ENCODE measurements at regions not wholly inside any gene's neighbourhood (a gene's known extent, or its start where the extent isn't known, plus 50 kb on each side); places are given as distances from the start of the nearest gene placed in this dataset.
"Not testable (repeated sequence)": the region's sequence is repeated elsewhere in the genome, so short reads cannot be mapped to it uniquely, and the experiment has no call there.

DNA sequence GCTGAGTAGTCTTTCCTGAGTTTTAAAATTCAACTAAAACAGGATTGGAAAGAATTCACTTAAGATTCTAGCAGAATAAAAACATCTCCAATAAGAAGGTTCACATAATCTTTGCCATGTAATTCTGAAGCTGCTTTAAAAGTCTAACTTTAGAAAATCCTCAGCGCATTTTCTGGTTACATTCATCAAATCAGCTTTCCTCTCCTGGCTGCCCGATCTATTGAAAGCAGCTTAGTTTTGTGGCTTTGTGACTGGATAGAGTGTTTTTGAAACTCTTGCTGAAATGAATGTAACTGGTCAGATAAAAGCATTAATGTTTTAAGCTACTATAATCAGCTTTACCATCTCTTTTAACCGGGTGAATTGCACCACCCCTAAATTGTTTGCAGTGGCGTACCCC, 66.8 kb downstream of the DOP1B start:
- Histone ChIP-seq H3K27ac (ENCODE audit: low read depth, low read length) (no peak overlapping the region), H3K4me3 (ENCODE audit: low read depth, low read length) (no peak overlapping the region), H3K9me3 (ENCODE audit: control insufficient read depth, insufficient read depth, low read length) (no peaks in the 10 kb centered on the region), H3K27me3 (ENCODE audit: control insufficient read depth, insufficient read depth, low read length) (no peaks in the 10 kb centered on the region)
- no peak for DNase-seq (ENCODE audit: low read depth, low spot score)
- TF ChIP-seq, protein P1, sequence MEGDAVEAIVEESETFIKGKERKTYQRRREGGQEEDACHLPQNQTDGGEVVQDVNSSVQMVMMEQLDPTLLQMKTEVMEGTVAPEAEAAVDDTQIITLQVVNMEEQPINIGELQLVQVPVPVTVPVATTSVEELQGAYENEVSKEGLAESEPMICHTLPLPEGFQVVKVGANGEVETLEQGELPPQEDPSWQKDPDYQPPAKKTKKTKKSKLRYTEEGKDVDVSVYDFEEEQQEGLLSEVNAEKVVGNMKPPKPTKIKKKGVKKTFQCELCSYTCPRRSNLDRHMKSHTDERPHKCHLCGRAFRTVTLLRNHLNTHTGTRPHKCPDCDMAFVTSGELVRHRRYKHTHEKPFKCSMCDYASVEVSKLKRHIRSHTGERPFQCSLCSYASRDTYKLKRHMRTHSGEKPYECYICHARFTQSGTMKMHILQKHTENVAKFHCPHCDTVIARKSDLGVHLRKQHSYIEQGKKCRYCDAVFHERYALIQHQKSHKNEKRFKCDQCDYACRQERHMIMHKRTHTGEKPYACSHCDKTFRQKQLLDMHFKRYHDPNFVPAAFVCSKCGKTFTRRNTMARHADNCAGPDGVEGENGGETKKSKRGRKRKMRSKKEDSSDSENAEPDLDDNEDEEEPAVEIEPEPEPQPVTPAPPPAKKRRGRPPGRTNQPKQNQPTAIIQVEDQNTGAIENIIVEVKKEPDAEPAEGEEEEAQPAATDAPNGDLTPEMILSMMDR (IDR thresholded peaks at IDR 0.05; ENCODE audit: low read depth, low read length) = no peak
- ChIA-PET CTCF (interaction anchor here (0.9 to 1.7 kb wide), 2 partner anchors 37 to 83 kb away, joined by 5 read pairs; no protein-coding TSS in a partner anchor), POLR2A (interaction anchor here (1.3 kb wide), 1 partner anchor 11 kb away, joined by 4 read pairs; no protein-coding TSS in a partner anchor)

- DNase-seq (ENCODE audit: low read depth, low spot score) = no peak
- no peak overlapping the region for H3K4me3 ChIP-seq (ENCODE audit: low read depth, low read length)
- no peak overlapping the region for H3K27ac ChIP-seq (ENCODE audit: low read depth, low read length)
- no peaks in the 10 kb centered on the region for H3K27me3 ChIP-seq (ENCODE audit: control insufficient read depth, insufficient read depth, low read length)
- H3K9me3 ChIP-seq (ENCODE audit: control insufficient read depth, insufficient read depth, low read length) = no peaks in the 10 kb centered on the region
- CTCF ChIA-PET = no interaction called here
- POLR2A ChIA-PET = no interaction called here
- TF ChIP-seq, protein P1 (IDR thresholded peaks at IDR 0.05; ENCODE audit: low read depth, low read length) = no peak
These were observed 72.6 kb downstream of the DOP1B start for GRCh38 chr21:36229181-36229580.

DNA sequence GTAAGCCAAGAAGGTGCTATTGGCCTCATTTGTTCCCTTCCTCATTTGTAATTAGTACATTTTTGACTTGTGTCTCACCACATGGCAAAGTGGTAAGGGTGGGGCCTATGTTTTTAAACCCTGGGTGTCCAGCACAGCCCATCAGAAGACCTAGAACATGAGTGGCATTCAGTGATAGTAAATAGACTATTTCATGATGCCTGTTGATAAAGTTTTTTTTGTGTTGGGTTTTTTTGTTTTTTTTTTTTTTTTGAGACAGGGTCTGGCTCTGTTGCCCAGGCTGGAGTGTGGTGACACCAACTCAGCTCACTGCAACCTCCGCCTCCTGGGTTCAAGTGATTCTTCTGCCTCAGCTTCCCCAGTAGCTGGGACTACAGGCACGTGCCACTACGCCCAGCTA, 74.8 kb downstream of the DOP1B start:
- CTCF ChIA-PET = interaction anchor here (0.6 kb wide), 1 partner anchor 14 kb away, joined by 4 read pairs; no protein-coding TSS in a partner anchor
- H3K27ac ChIP-seq (ENCODE audit: low read depth, low read length); H3K27me3 ChIP-seq (ENCODE audit: control insufficient read depth, insufficient read depth, low read length); POLR2A ChIA-PET; DNase-seq (ENCODE audit: low read depth, low spot score); H3K4me3 ChIP-seq (ENCODE audit: low read depth, low read length); H3K9me3 ChIP-seq (ENCODE audit: control insufficient read depth, insufficient read depth, low read length): not testable (repeated sequence)

DNA sequence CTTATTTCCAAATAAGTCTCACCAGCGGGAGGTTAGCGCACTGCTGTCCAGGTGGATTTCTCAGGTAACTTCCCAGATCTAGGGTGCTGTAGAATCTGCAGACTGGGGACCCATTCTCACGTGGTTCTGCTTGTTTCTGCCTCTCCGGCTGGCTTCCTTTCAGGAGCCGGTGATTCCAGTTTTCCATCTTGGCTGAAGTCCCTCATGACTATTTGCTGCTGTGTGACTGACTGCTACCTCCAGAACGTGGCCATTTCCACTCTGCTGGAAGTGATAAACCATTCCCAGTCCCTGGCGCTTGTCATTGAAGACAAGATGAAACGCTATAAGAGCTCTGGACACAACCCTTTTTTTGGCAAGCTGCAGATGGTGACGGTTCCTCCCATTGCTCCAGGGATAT, 76.0 kb downstream of the DOP1B start:
- Histone ChIP-seq H3K27ac (ENCODE audit: low read depth, low read length) (no peak overlapping the region), H3K4me3 (ENCODE audit: low read depth, low read length) (no peak overlapping the region), H3K9me3 (ENCODE audit: control insufficient read depth, insufficient read depth, low read length) (no peaks in the 10 kb centered on the region), H3K27me3 (ENCODE audit: control insufficient read depth, insufficient read depth, low read length) (no peaks in the 10 kb centered on the region)
- no peak for DNase-seq (ENCODE audit: low read depth, low spot score)
- ChIA-PET POLR2A (no interaction called here), CTCF (no interaction called here)
- TF ChIP-seq, protein P1 (IDR thresholded peaks at IDR 0.05; ENCODE audit: low read depth, low read length) = no peak

DNA sequence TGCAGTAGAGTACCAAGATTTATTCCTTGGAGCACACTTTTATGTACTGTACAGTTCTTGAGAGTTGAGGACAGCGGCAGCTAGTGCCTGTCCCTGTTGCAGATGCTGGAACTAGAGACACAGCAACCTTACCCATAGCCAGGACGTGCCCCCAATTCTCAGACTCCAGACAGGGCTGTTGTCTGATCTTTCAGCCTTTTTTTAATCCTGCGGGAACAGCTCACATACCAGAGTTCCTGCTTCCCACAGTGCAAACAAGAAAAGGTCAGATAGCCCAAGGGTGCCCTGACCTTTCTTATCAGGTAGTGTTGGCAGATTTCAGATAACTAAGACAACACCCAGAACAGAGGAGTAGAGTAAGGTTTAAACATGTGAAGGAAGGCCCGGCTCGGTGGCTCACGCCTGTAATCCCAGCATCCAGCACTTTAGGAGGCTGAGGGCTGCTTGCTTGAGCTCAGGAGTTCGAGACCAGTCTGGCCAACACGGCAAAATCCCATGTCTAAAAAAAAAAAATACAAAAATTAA, 78.5 kb downstream of the DOP1B start:
- ChIA-PET CTCF (interaction anchor here (0.6 to 1.2 kb wide), 3 partner anchors 25 to 102 kb away, joined by 3 to 6 read pairs (median 4); no protein-coding TSS in a partner anchor), POLR2A (no interaction called here)
- H3K9me3 ChIP-seq (ENCODE audit: control insufficient read depth, insufficient read depth, low read length) = no peaks in the 10 kb centered on the region
- no peak overlapping the region for H3K27ac ChIP-seq (ENCODE audit: low read depth, low read length)
- H3K4me3 ChIP-seq (ENCODE audit: low read depth, low read length) = no peak overlapping the region
- H3K27me3 ChIP-seq (ENCODE audit: control insufficient read depth, insufficient read depth, low read length) = no peaks in the 10 kb centered on the region
- TF ChIP-seq, protein P1 (IDR thresholded peaks at IDR 0.05; ENCODE audit: low read depth, low read length) = no peak
- no peak for DNase-seq (ENCODE audit: low read depth, low spot score)
